D721Med (cell line): ENCODE measurements at regions not wholly inside any gene's neighbourhood (a gene's known extent, or its start where the extent isn't known, plus 50 kb on each side); places are given as distances from the start of the nearest gene placed in this dataset.

Source experiments
- DNase-seq: peaks from one replicate; pipeline ENCODE4 v3.0.0; 2011; ENCODE audit warnings: low spot score; ENCODE audit not compliant: insufficient read length
- FAIRE-seq: peaks from 2 replicates; lab custom pipeline; 2011; peaks lifted over from hg19 to GRCh38; lab: Jason Lieb, UNC
- CTCF ChIP-seq: IDR thresholded peaks from 2 replicates; pipeline ENCODE4 v1.5.1; 2012; ENCODE audit warnings: mild to moderate bottlenecking, control low read depth; ENCODE audit not compliant: insufficient read depth; ENCODE audit errors: missing control alignments

DNA sequence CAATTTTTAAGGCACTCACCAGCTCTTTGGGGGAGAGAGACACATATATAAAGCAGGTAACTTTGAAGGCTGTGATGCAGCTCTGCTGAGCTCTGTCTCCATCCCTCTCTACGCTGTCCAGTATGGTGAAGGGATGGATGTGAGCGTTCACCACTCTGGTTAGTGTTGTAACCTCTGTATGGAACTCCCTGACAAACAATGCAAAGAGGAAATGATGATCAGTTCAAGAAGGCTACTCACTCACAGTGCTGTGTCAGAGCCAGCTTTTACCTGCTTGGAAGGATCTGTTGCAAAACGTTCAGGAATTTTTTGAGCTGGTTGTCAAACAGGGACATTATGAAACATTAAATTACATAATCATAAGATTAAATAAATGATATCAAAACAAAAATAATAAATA lies 90.8 kb upstream of the SLC10A2 start:
- DNase-seq (no peak), FAIRE-seq (no peak)
- TF ChIP-seq CTCF, result no peak

GRCh38 chr13:103156346-103156998 lies 90.3 kb upstream of the SLC10A2 start:
- FAIRE-seq (no peak), DNase-seq (no peak)
- no peak for TF ChIP-seq CTCF

GRCh38 chr13:103153466-103153865 lies 87.2 kb upstream of the SLC10A2 start:
- TF ChIP-seq CTCF, result no peak
- no peak for FAIRE-seq

GRCh38 chr13:103147961-103148360 lies 81.7 kb upstream of the SLC10A2 start:
- no peak for TF ChIP-seq CTCF
- DNase-seq, result no peak
- no peak for FAIRE-seq

More at GRCh38 chr13:103153466-103153865, 87.2 kb upstream of the SLC10A2 start:
- DNase-seq, result no peak

- no peak for TF ChIP-seq CTCF
- FAIRE-seq, result no peak
- DNase-seq, result no peak
Observed at GRCh38 chr13:103145442-103145841, 79.2 kb upstream of the SLC10A2 start.

GRCh38 chr13:103143432-103143831 lies 77.2 kb upstream of the SLC10A2 start:
- no peak for FAIRE-seq

More at GRCh38 chr13:103143432-103143831, 77.2 kb upstream of the SLC10A2 start:
- DNase-seq, result no peak
- TF ChIP-seq CTCF, result no peak
